ENCODE measurements at regions not wholly inside any gene's neighbourhood (a gene's known extent, or its start where the extent isn't known, plus 50 kb on each side); places are given as distances from the start of the nearest gene placed in this dataset.

DNA sequence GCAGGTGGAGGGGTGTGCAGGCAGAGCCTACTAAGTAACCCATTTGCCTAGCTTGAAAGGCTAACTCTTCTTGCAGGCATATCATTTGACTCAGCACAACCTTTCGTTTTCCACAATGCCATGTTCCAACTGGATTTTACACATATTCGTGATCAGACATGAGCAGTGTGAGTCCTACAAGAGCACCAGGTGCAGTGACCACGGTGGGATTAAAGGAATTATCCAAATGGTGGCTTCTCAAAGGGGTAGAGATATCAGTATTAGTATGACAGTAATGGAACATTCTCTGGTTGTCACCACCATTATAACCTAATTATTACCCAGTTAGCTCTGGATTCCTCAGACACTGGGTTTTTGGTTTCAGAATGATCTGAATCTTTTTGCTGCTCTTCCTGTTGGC is 323.5 kb downstream of the LMO4 start:
- Histone ChIP-seq H4K20me1 (ENCODE audit: insufficient read depth, low read length) (no peaks in the 10 kb centered on the region), H3K27me3 (ENCODE audit: insufficient read depth, low read length) (no peaks in the 10 kb centered on the region), H3K4me2 (ENCODE audit: insufficient read depth, low read length) (no peak overlapping the region), H3K27ac (ENCODE audit: low read depth, low read length) (no peak overlapping the region), H3K9me3 (ENCODE audit: low read depth, low read length) (no peaks in the 10 kb centered on the region), H3K4me1 (ENCODE audit: insufficient read depth, low read length) (no peaks in the 10 kb centered on the region), H2AFZ (ENCODE audit: low read length) (no peak overlapping the region), H3K36me3 (ENCODE audit: insufficient read depth, low read length) (no peaks in the 10 kb centered on the region), H3K79me2 (ENCODE audit: insufficient read depth, low read length) (no peaks in the 10 kb centered on the region), H3K4me3 (ENCODE audit: insufficient read depth, low read length) (no peak overlapping the region)
- TF ChIP-seq, protein P1, sequence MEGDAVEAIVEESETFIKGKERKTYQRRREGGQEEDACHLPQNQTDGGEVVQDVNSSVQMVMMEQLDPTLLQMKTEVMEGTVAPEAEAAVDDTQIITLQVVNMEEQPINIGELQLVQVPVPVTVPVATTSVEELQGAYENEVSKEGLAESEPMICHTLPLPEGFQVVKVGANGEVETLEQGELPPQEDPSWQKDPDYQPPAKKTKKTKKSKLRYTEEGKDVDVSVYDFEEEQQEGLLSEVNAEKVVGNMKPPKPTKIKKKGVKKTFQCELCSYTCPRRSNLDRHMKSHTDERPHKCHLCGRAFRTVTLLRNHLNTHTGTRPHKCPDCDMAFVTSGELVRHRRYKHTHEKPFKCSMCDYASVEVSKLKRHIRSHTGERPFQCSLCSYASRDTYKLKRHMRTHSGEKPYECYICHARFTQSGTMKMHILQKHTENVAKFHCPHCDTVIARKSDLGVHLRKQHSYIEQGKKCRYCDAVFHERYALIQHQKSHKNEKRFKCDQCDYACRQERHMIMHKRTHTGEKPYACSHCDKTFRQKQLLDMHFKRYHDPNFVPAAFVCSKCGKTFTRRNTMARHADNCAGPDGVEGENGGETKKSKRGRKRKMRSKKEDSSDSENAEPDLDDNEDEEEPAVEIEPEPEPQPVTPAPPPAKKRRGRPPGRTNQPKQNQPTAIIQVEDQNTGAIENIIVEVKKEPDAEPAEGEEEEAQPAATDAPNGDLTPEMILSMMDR (IDR thresholded peaks at IDR 0.05; ENCODE audit: extremely low read depth, low read depth, low read length): no peak
- DNase-seq (ENCODE audit: insufficient read length, low spot score, missing footprints): no peak

DNA sequence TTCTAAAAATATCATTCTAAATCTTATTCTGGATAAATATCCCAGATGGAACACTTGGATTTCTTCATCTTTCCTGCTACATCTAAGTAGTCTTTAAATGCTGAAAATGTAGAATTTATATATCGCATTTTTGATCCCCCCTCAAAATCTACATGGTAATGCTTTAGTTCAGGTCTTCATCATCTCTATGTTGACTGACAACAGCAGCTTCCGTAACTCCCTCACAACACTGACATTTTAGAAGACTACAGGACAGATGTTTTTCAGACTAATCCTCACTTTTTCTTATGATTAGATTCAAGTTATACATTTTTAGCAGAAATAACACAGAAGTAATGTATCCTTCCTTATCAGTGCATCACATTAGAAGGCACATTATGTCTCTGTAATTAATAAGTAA is 336.5 kb downstream of the LMO4 start:
- Histone ChIP-seq H4K20me1 (ENCODE audit: insufficient read depth, low read length) (no peaks in the 10 kb centered on the region), H3K9me3 (ENCODE audit: low read depth, low read length) (peaks cover 3% of the 10 kb centered on the region), H3K4me1 (ENCODE audit: insufficient read depth, low read length) (no peaks in the 10 kb centered on the region), H2AFZ (ENCODE audit: low read length) (no peak overlapping the region), H3K4me3 (ENCODE audit: insufficient read depth, low read length) (no peak overlapping the region), H3K27ac (ENCODE audit: low read depth, low read length) (no peak overlapping the region), H3K36me3 (ENCODE audit: insufficient read depth, low read length) (no peaks in the 10 kb centered on the region), H3K27me3 (ENCODE audit: insufficient read depth, low read length) (no peaks in the 10 kb centered on the region), H3K4me2 (ENCODE audit: insufficient read depth, low read length) (no peak overlapping the region), H3K79me2 (ENCODE audit: insufficient read depth, low read length) (no peaks in the 10 kb centered on the region)
- no peak for DNase-seq (ENCODE audit: insufficient read length, low spot score, missing footprints)
- TF ChIP-seq, protein P1 (IDR thresholded peaks at IDR 0.05; ENCODE audit: extremely low read depth, low read depth, low read length): no peak

DNA sequence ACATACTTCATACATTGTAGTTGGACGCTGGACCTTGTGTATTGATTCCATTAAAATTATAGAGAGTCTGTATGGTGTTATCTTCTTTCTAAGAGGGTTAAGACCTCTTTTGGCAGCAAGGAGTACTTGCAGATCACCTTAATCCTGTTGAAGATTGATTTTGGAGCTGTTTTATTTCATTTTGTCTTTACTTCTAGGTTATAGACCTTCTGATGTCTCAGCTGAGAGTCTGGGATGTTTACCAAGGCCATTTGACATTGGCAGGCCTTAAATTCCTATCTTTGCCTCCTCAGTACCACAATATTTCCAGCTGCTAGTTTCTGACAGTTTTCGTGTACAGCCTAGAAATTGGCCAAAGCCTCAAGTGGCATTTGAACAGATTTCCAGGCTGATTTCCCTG is 338.0 kb downstream of the LMO4 start:
- Histone ChIP-seq H2AFZ (ENCODE audit: low read length) (no peak overlapping the region), H3K4me1 (ENCODE audit: insufficient read depth, low read length) (no peaks in the 10 kb centered on the region), H3K4me3 (ENCODE audit: insufficient read depth, low read length) (no peak overlapping the region), H4K20me1 (ENCODE audit: insufficient read depth, low read length) (no peaks in the 10 kb centered on the region), H3K79me2 (ENCODE audit: insufficient read depth, low read length) (no peaks in the 10 kb centered on the region), H3K27me3 (ENCODE audit: insufficient read depth, low read length) (no peaks in the 10 kb centered on the region), H3K4me2 (ENCODE audit: insufficient read depth, low read length) (no peak overlapping the region), H3K36me3 (ENCODE audit: insufficient read depth, low read length) (no peaks in the 10 kb centered on the region), H3K9me3 (ENCODE audit: low read depth, low read length) (no peaks in the 10 kb centered on the region), H3K27ac (ENCODE audit: low read depth, low read length) (no peak overlapping the region)
- DNase-seq (ENCODE audit: insufficient read length, low spot score, missing footprints): no peak
- TF ChIP-seq, protein P1 (IDR thresholded peaks at IDR 0.05; ENCODE audit: extremely low read depth, low read depth, low read length): no peak

DNA sequence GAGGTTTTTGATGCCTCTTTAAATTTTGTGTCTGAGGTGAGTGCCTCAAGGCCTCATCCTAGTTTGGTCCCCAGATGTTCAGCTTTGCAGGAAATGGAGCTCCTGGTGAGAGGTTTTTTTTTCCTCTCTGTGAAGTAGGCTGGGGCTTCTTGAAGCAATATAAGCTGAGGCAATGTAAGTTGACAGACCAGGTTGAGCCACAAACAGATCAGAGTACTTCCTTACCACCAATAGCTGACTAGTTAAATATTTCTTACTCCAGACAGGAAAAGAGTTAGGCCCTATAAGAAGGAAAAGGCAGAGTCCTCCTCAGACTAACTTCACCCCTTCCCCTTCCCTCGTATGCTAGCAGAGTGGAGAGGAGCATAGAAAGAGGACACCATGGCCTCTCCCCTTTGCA is 341.0 kb downstream of the LMO4 start:
- Histone ChIP-seq H3K9me3 (ENCODE audit: low read depth, low read length) (no peaks in the 10 kb centered on the region), H3K4me3 (ENCODE audit: insufficient read depth, low read length) (no peak overlapping the region), H3K4me2 (ENCODE audit: insufficient read depth, low read length) (no peak overlapping the region), H3K27ac (ENCODE audit: low read depth, low read length) (no peak overlapping the region), H3K27me3 (ENCODE audit: insufficient read depth, low read length) (no peaks in the 10 kb centered on the region), H3K79me2 (ENCODE audit: insufficient read depth, low read length) (no peaks in the 10 kb centered on the region), H2AFZ (ENCODE audit: low read length) (no peak overlapping the region), H3K36me3 (ENCODE audit: insufficient read depth, low read length) (no peaks in the 10 kb centered on the region), H4K20me1 (ENCODE audit: insufficient read depth, low read length) (no peaks in the 10 kb centered on the region), H3K4me1 (ENCODE audit: insufficient read depth, low read length) (no peaks in the 10 kb centered on the region)
- TF ChIP-seq, protein P1 (IDR thresholded peaks at IDR 0.05; ENCODE audit: extremely low read depth, low read depth, low read length): no peak
- no peak for DNase-seq (ENCODE audit: insufficient read length, low spot score, missing footprints)

All from osteoblast (primary cell).